ENCODE measurements at regions not wholly inside any gene's neighbourhood (a gene's known extent, or its start where the extent isn't known, plus 50 kb on each side); places are given as distances from the start of the nearest gene placed in this dataset.
"Not testable (repeated sequence)": the region's sequence is repeated elsewhere in the genome, so short reads cannot be mapped to it uniquely, and the experiment has no call there.

DNA sequence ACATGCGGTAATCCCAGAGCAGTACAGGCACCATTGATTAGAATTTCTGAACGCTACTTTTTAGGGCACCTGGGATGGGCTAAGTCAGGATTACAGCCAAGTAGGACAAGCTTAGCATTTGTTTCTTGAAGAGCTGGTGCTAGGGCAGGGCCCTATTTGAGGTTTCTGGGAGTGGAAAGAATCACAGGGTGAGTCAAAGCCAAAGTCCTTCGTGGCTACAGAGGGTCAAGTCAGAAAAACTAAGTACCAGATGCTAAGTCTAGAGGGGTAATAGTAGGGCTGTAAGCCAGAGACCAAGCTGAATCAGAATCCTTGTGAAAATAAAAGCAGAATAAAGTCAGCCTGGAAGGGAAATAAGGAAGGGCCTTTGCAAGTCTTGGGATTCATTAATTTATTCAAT is 448.6 kb downstream of the ZIC3 start:
- no peak for DNase-seq
- H3K4me3 Mint-ChIP-seq = no peak overlapping the region
- no peaks in the 10 kb centered on the region for H3K36me3 Mint-ChIP-seq (ENCODE audit: low read depth)
- H3K27me3 Mint-ChIP-seq = peaks cover 31% of the 10 kb centered on the region
- no peak overlapping the region for H3K27ac Mint-ChIP-seq
- H3K4me1 Mint-ChIP-seq (ENCODE audit: low read depth) = no peaks in the 10 kb centered on the region
- no peaks in the 10 kb centered on the region for H3K9me3 Mint-ChIP-seq

DNA sequence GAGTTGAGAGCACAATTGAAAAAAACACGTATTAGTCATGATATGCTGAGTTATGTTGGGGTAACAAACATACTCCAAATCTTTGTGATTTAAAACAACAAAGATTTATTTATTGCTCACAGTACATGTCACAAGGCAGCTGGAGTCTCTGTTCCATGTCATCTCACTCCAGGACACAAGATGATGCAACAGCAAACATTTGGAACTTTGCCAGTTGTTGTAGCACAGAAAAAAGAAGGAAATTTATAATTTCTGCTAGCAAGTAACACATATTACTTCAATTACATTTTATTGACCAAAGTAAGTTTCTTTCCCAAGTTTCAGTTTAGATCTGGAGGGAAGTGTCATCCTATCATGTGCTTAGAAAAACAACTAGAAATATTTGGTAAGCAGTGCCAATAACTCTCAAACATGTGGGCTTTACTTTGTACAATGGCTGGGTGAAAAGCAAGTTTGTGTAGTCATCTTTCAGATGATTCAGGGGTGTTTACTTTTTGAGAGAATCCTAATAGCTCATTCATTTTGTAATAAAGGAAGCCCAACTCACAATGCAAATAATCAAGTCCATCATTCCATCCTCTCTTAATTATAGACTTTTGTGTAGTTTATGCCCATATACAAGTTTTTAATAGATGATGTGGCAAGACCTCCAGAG is 452.3 kb downstream of the ZIC3 start:
- H3K9me3 Mint-ChIP-seq = no peaks in the 10 kb centered on the region
- H3K4me1 Mint-ChIP-seq (ENCODE audit: low read depth) = no peaks in the 10 kb centered on the region
- H3K27me3 Mint-ChIP-seq = peaks cover 51% of the 10 kb centered on the region
- H3K4me3 Mint-ChIP-seq = no peak overlapping the region
- H3K27ac Mint-ChIP-seq = no peak overlapping the region
- no peaks in the 10 kb centered on the region for H3K36me3 Mint-ChIP-seq (ENCODE audit: low read depth)
- DNase-seq = no peak

DNA sequence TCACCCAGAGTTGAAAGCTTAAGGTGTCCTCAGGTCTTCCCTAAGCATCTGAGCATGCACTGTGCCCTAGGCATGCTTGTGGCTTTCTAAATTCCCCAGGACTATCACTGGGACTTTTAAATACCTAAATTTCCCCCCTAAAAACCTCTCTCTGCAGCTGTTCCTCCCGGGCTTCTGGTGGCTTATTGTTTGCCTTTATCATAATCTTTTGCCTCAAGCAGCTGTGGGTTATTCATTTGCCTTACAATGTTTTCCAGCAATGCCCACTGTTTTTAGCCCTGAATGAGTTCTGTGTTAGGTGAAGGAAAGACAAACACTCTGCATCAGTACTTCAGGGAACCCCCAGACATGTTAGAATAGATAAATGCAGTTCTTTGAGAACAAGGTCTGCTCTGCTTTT is 455.0 kb downstream of the ZIC3 start:
- Mint-ChIP-seq H3K9me3 (no peaks in the 10 kb centered on the region), H3K36me3 (ENCODE audit: low read depth) (no peaks in the 10 kb centered on the region), H3K4me1 (ENCODE audit: low read depth) (no peaks in the 10 kb centered on the region), H3K4me3 (no peak overlapping the region), H3K27ac (no peak overlapping the region), H3K27me3 (peaks cover 68% of the 10 kb centered on the region)
- DNase-seq = no peak

DNA sequence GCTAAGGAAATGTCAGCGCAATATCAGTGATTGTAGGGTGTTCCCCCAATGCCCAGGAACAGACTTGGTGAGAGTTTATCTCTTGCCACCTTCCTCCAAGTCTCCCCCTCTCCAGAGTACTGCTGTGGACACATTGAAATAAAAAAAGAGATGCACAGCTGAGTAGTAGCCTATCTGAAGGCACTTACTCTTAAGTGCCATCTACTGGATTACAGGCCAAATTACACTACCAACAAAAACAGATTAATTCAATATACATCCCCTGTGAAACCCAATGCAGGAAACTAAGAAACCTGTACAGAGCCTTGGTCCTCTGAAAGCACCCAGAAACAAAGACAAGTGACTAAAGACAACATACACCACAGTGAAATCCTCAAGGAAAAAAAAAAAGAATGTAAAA is 460.3 kb downstream of the ZIC3 start:
- no peaks in the 10 kb centered on the region for H3K9me3 Mint-ChIP-seq
- no peak overlapping the region for H3K27ac Mint-ChIP-seq
- H3K27me3 Mint-ChIP-seq = peaks cover 66% of the 10 kb centered on the region

DNA sequence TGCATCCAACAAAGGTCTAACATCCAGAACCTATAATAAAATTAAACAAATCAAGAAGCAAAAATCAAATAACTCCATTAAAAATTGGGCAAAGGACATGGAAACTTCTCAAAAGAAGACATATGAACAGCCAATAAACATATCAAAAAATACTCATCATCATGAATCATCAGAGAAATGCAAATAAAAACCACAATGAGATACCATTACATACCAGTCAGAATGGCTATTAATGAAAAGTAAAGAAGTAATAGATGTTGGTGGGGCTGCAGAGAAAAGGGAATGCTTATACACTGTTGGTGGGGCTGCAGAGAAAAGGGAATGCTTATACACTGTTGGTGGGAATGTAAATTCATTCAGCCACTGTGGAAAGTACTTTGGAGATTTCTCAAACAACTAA is 465.8 kb downstream of the ZIC3 start:
- H3K4me1 Mint-ChIP-seq (ENCODE audit: low read depth) = no peaks in the 10 kb centered on the region

More for the DNA sequence above, 460.3 kb downstream of the ZIC3 start:
- no peaks in the 10 kb centered on the region for H3K36me3 Mint-ChIP-seq (ENCODE audit: low read depth)
- H3K4me1 Mint-ChIP-seq (ENCODE audit: low read depth) = no peaks in the 10 kb centered on the region
- no peak overlapping the region for H3K4me3 Mint-ChIP-seq
- no peak for DNase-seq

DNA sequence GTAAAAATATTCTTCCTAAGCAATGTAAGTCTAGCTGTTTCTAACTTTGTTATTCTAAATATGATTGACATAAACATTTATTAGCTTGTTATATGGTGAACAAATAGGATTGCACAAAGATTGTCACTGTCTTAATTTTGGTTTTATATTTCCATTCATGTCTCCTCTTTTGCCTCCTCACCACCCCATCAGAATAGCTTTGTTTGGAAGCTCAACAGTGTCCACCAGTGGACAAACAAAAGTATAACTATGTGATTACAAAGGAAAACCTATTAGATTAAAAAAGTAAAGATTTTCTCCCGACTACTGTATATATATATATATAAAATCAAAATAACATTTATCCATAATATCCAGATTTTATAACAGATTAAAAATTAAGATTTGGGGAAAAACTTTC is 468.2 kb downstream of the ZIC3 start:
- H3K27me3 Mint-ChIP-seq = peaks cover 27% of the 10 kb centered on the region
- no peak for DNase-seq
- no peaks in the 10 kb centered on the region for H3K4me1 Mint-ChIP-seq (ENCODE audit: low read depth)
- no peak overlapping the region for H3K27ac Mint-ChIP-seq
- H3K36me3 Mint-ChIP-seq (ENCODE audit: low read depth) = no peaks in the 10 kb centered on the region
- H3K4me3 Mint-ChIP-seq = no peak overlapping the region
- H3K9me3 Mint-ChIP-seq = no peaks in the 10 kb centered on the region

More for the DNA sequence above, 465.8 kb downstream of the ZIC3 start:
- no peak for DNase-seq
- H3K27ac Mint-ChIP-seq = no peak overlapping the region
- no peak overlapping the region for H3K4me3 Mint-ChIP-seq
- no peaks in the 10 kb centered on the region for H3K9me3 Mint-ChIP-seq
- peaks cover 34% of the 10 kb centered on the region for H3K27me3 Mint-ChIP-seq
- no peaks in the 10 kb centered on the region for H3K36me3 Mint-ChIP-seq (ENCODE audit: low read depth)

DNA sequence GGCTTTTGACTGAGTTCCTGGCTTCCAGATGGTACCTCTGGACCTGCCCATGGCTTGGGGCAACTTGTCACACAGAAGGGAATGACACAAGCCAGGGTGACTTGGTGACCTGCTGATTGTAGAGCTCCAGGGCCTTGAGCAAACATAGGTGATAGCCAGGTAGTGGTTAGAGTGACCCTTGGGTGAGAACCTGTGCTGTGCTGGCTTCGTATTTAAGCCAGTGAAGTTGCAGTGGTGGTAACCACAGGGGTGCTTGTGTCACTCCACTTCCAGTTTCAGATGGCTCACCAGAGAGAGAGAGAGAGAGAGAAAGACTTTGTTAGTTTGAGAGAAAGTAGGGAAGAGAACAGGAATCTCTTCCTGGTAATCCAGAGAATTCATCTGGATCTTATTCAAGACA is 471.6 kb downstream of the ZIC3 start:
- Mint-ChIP-seq H3K4me3 (no peak overlapping the region), H3K9me3 (peaks cover 9% of the 10 kb centered on the region), H3K36me3 (ENCODE audit: low read depth) (no peaks in the 10 kb centered on the region), H3K27me3 (peaks cover 23% of the 10 kb centered on the region), H3K27ac (no peak overlapping the region), H3K4me1 (ENCODE audit: low read depth) (no peaks in the 10 kb centered on the region)
- no peak for DNase-seq

DNA sequence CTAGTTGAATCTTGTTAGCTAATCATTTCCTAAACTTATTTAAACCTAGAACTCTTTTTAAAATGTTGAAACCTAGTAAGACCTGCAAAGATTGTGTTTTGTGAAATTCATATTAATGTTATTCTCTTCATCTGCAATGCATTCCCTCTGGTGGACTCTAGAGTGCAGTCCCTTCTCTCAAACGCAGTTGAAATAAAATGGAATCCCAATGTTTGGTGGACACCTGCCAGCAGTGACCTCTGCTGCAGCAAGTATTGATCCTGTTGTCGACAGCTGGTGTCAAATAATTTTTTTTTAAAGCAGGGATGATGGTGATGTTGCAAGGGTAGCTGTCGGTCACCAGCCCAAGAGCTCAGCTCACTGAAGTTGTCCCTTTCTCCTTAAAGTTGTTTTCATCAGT is 492.0 kb downstream of the ZIC3 start:
- Mint-ChIP-seq H3K4me1 (ENCODE audit: low read depth) (no peaks in the 10 kb centered on the region), H3K4me3 (no peak overlapping the region), H3K9me3 (no peaks in the 10 kb centered on the region), H3K27ac (no peak overlapping the region), H3K27me3 (peaks cover 19% of the 10 kb centered on the region), H3K36me3 (ENCODE audit: low read depth) (no peaks in the 10 kb centered on the region)
- no peak for DNase-seq

DNA sequence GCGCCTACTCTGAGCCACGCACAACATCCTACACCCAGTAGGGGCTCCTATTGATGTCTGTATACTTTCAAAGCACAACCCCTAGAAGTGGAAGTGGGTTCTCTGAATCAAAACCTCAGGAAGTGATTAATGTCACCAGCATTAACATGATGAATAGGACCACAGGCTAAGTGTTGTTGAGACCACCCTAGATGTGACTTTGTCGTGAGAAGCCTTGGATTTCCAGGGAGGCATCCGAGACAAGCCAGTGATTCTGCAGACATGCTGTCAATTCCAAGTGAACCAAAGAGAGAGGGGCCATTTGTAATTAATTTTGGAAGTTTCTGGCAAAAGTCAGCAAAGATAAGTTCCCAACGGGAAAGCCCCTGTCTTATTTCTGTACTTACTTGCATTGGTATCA is 493.0 kb downstream of the ZIC3 start:
- Mint-ChIP-seq H3K4me1 (ENCODE audit: low read depth) (no peaks in the 10 kb centered on the region), H3K4me3 (no peak overlapping the region), H3K36me3 (ENCODE audit: low read depth) (no peaks in the 10 kb centered on the region), H3K9me3 (no peaks in the 10 kb centered on the region), H3K27ac (no peak overlapping the region), H3K27me3 (peaks cover 19% of the 10 kb centered on the region)
- DNase-seq = no peak

DNA sequence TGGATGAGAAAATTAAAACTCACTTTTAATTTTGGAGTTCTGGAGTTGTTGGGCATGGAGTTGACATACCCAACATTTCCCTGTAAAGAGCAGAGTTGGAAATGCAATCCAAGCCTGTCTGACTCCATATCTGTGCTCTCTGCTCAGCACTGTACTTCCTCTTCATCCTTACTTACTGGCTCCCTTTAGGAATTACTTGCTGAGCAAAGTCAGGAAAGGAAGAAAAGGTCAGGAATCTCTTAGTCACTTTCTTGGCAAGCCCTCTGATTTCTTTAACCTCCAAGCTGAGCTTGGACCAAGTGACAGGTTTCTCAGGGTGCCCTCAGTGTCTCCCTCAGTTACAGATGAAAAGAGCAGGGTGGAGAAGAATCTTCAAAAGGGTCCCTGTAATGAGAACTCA is 501.5 kb downstream of the ZIC3 start:
- H3K36me3 Mint-ChIP-seq (ENCODE audit: low read depth) = no peaks in the 10 kb centered on the region
- no peaks in the 10 kb centered on the region for H3K4me1 Mint-ChIP-seq (ENCODE audit: low read depth)
- no peak for DNase-seq
- peaks cover 16% of the 10 kb centered on the region for H3K27me3 Mint-ChIP-seq
- H3K9me3 Mint-ChIP-seq = peaks cover 2% of the 10 kb centered on the region
- H3K4me3 Mint-ChIP-seq = no peak overlapping the region
- H3K27ac Mint-ChIP-seq = no peak overlapping the region

DNA sequence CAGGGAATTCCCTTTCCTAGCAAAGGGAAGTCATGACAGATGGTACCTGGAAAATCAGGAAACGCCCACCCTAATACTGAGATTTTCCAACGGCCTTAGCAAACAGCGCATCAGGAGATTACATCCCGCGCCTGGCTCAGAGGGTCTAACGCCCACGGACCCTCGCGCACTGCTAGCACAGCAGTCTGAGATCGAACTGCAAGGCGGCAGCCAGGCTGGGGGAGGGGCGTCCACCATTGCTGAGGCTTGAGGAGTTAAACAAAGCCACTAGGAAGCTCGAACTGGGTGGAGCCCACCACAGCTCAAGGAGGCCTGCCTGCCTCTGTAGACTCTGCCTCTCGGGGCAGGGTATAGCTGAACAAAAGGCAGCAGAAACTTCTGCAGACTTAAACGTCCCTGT is 507.7 kb downstream of the ZIC3 start:
- peaks cover 52% of the 10 kb centered on the region for H3K27me3 Mint-ChIP-seq
- no peaks in the 10 kb centered on the region for H3K9me3 Mint-ChIP-seq
- H3K4me3 Mint-ChIP-seq = no peak overlapping the region
- no peaks in the 10 kb centered on the region for H3K36me3 Mint-ChIP-seq (ENCODE audit: low read depth)
- no peak for DNase-seq
- no peak overlapping the region for H3K27ac Mint-ChIP-seq
- H3K4me1 Mint-ChIP-seq (ENCODE audit: low read depth) = no peaks in the 10 kb centered on the region

DNA sequence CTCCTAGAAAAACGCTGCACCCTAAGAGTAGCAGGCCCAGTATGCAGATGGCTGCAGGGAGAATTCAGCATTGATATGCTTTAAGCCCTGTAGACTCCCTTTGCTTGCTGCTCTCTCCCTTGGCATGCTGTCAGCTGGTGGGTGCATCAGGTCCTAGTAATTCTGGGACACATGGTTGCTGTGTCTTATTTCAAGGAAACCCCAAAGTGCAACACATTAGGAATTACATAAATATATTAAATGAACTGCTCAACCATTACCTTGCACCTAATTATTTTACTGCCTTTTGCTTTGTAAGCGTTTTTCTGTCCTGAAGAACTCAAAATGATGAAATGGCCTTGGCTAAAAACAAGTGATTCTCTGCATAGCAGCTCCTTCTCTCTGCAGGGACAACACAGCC is 516.3 kb downstream of the ZIC3 start:
- no peak overlapping the region for H3K4me3 Mint-ChIP-seq
- peaks cover 37% of the 10 kb centered on the region for H3K27me3 Mint-ChIP-seq
- H3K36me3 Mint-ChIP-seq (ENCODE audit: low read depth) = no peaks in the 10 kb centered on the region
- DNase-seq = no peak
- peaks cover 2% of the 10 kb centered on the region for H3K9me3 Mint-ChIP-seq
- H3K4me1 Mint-ChIP-seq (ENCODE audit: low read depth) = no peaks in the 10 kb centered on the region
- H3K27ac Mint-ChIP-seq = no peak overlapping the region

DNA sequence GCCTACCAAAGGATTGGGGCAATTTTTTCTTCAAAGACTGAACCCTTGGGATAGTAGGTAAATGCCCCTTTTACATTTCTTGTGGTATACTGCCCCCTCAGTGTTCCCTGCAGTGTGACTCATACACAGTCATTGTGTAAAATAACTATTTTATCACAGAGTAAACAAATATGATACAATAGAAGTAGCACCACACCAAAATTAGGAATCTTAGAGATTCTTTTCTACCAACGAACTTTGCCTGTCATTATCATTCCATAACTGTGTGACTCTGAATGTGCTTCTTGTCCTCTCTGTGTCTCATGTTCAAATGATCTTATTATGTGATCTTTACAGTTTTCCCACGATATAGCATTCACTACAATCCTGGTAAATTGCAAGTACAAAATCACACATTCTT is 517.0 kb downstream of the ZIC3 start:
- H3K27ac Mint-ChIP-seq = no peak overlapping the region
- no peak for DNase-seq
- H3K4me1 Mint-ChIP-seq (ENCODE audit: low read depth) = no peaks in the 10 kb centered on the region
- H3K4me3 Mint-ChIP-seq = no peak overlapping the region
- H3K9me3 Mint-ChIP-seq = peaks cover 2% of the 10 kb centered on the region
- H3K27me3 Mint-ChIP-seq = peaks cover 34% of the 10 kb centered on the region
- H3K36me3 Mint-ChIP-seq (ENCODE audit: low read depth) = no peaks in the 10 kb centered on the region

DNA sequence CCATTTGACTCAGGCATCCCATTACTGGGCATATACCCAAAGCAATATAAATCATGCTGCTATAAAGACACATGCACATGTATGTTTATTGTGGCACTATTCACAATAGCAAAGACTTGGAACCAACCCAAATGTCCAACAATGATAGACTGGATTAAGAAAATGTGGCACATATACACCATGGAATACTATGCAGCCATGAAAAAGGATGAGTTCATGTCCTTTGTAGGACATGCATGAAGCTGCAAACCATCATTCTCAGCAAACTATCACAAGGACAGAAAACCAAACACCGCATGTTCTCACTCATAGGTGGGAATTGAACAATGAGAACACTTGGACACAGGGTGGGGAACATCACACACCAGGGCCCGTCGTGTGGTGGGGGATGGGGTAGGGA is 545.0 kb downstream of the ZIC3 start:
- H3K27ac Mint-ChIP-seq; H3K4me3 Mint-ChIP-seq; H3K36me3 Mint-ChIP-seq (ENCODE audit: low read depth); H3K4me1 Mint-ChIP-seq (ENCODE audit: low read depth); H3K27me3 Mint-ChIP-seq; H3K9me3 Mint-ChIP-seq; DNase-seq: not testable (repeated sequence)

DNA sequence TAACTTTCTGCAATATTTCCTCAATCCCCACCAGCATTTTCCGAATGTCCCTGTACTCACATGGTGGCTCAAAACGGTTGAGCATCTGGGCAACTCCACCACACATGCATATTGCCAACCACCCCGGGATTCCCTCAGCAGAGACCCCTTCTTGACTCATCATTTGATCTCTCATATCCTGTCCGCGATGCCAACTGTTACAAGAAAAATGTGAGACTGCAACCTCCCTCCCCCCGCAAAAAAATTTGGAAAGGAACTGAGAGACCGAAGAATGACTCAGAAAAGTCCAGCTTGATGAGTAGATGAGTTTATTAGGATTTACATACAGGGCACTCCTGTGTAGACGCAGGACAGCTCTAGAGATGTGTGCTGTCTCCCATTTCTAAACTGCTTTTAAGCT is 561.4 kb downstream of the ZIC3 start:
- H3K4me1 Mint-ChIP-seq (ENCODE audit: low read depth) = no peaks in the 10 kb centered on the region
- no peaks in the 10 kb centered on the region for H3K36me3 Mint-ChIP-seq (ENCODE audit: low read depth)
- no peaks in the 10 kb centered on the region for H3K9me3 Mint-ChIP-seq
- no peak overlapping the region for H3K4me3 Mint-ChIP-seq
- no peak for DNase-seq
- peaks cover 36% of the 10 kb centered on the region for H3K27me3 Mint-ChIP-seq
- no peak overlapping the region for H3K27ac Mint-ChIP-seq

DNA sequence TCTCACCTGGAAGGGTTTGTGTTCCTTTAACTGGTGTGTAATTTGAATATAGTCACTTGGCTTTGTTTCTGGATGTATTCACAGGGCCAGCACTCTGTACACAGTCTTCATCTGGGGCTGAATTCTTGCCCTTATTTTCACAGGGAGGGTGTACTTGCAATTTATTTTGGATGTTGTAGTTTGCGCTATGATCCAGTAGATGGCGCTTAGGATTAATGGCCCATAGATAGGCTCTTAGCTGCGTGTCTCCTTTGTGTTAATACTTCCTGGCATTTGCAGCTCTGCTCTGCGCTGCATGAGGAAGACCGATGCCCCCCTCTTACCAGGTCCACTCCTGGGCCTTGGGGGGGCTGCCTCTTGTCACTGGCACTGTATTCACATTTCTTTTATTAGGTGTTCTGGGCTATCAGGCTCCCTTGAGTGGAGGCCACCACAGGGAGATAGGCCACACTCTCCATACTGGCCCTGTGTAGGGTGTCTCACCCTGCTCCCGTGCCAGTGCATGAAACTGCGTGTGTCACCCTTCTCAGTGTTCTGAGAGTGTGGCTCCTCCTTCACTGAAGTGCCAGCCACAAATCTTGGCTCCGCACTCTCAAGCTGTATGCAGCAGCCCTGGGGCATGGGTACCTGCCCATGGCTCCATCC is 562.2 kb downstream of the ZIC3 start:
- H3K27me3 Mint-ChIP-seq = peaks cover 43% of the 10 kb centered on the region
- no peaks in the 10 kb centered on the region for H3K9me3 Mint-ChIP-seq
- H3K4me1 Mint-ChIP-seq (ENCODE audit: low read depth) = no peaks in the 10 kb centered on the region
- no peak overlapping the region for H3K27ac Mint-ChIP-seq
- no peaks in the 10 kb centered on the region for H3K36me3 Mint-ChIP-seq (ENCODE audit: low read depth)
- DNase-seq = peak; percentile 29
- H3K4me3 Mint-ChIP-seq = no peak overlapping the region

All from activated T-cell treated with anti-CD3 and anti-CD28 coated beads, Interleukin-2, amount 50 U/mL, for 24 hours (primary cell).